ENCODE measurements at regions not wholly inside any gene's neighbourhood (a gene's known extent, or its start where the extent isn't known, plus 50 kb on each side); places are given as distances from the start of the nearest gene placed in this dataset.

GRCh38 chr10:27611744-27612550 is 107.8 kb downstream of the RAB18 start (continued):
- TF ChIP-seq CTCF (IDR thresholded peaks at IDR 0.05) (no peak), FOXM1 (IDR thresholded peaks at IDR 0.05; ENCODE audit: low read depth) (no peak), GABPA (IDR thresholded peaks at IDR 0.05; ENCODE audit: low read depth) (no peak), JUND (IDR thresholded peaks at IDR 0.05) (no peak), FOXJ3 (CRISPR knock-in tag; IDR thresholded peaks at IDR 0.05) (no peak)

GRCh38 chr10:27612551-27613035 is 108.5 kb downstream of the RAB18 start:
- H3K27ac ChIP-seq (ENCODE audit: low read depth in 2 of 2, low read length in 1 of 2): no peak overlapping the region
- TF ChIP-seq TAF1 (IDR thresholded peaks at IDR 0.05; ENCODE audit: borderline replicate concordance, low read depth, low read length) (no peak), JUND (IDR thresholded peaks at IDR 0.05) (no peak), GATA2 (CRISPR knock-in tag; IDR thresholded peaks at IDR 0.05) (no peak), SMC3 (IDR thresholded peaks at IDR 0.05; ENCODE audit: low read depth, low read length) (no peak), CTCF (IDR thresholded peaks at IDR 0.05) (no peak), TEAD4 (IDR thresholded peaks at IDR 0.05; ENCODE audit: borderline replicate concordance, insufficient read depth) (no peak)
- H3K9ac ChIP-seq: no peak overlapping the region
- POLR2A ChIA-PET: no interaction called here
- no peak overlapping the region for H3K4me3 ChIP-seq (ENCODE audit: low read depth in 2 of 2, low read length in 1 of 2)
- no peaks in the 10 kb centered on the region for H3K9me2 ChIP-seq
- WGBS (ENCODE audit: low lambda C conversion rate): 6% methylated on average over 6 of the region's 6 CpGs
- CTCF ChIA-PET: no interaction called here
- peaks cover 27% of the 10 kb centered on the region; the same call in 1 of the 2 replicates for H3K27me3 ChIP-seq (ENCODE audit: insufficient read depth)
- H3K79me2 ChIP-seq (ENCODE audit: insufficient read depth): no peaks in the 10 kb centered on the region
- DNase-seq: no peak
- H2AFZ ChIP-seq (ENCODE audit: low read depth): no peak overlapping the region
- no peaks in the 10 kb centered on the region for H3K4me1 ChIP-seq (ENCODE audit: control insufficient read depth in 1 of 2, insufficient read depth in 2 of 2, low read depth in 1 of 2, low read length in 1 of 2)
- H3K4me2 ChIP-seq: no peak overlapping the region
- no peaks in the 10 kb centered on the region for H3K36me3 ChIP-seq (replicated peaks in 1 of 2; ENCODE audit: control insufficient read depth in 1 of 2, insufficient read depth in 2 of 2, low read length in 1 of 2)
- no peaks in the 10 kb centered on the region for H3F3A ChIP-seq (replicated peaks; ENCODE audit: insufficient read depth)
- no peaks in the 10 kb centered on the region for H4K20me1 ChIP-seq (ENCODE audit: insufficient read depth)
- H3K9me3 ChIP-seq: no peaks in the 10 kb centered on the region

GRCh38 chr10:27614776-27615175 is 110.7 kb downstream of the RAB18 start:
- POLR2A ChIA-PET: no interaction called here
- TF ChIP-seq USF1 (IDR thresholded peaks at IDR 0.05; ENCODE audit: borderline replicate concordance, low read depth) (no peak), RCOR1 (IDR thresholded peaks at IDR 0.05; ENCODE audit: low read length) (no peak), NRF1 (IDR thresholded peaks at IDR 0.05; ENCODE audit: low read depth, low read length) (no peak), RFX5 (IDR thresholded peaks at IDR 0.05; ENCODE audit: low read length) (no peak), NFIC (IDR thresholded peaks at IDR 0.05; ENCODE audit: borderline replicate concordance) (no peak), EP300 (IDR thresholded peaks at IDR 0.05; ENCODE audit: borderline replicate concordance in 1 of 2, low read depth in 1 of 2, low read length in 1 of 2) (no peak), IRF3 (IDR thresholded peaks at IDR 0.05; ENCODE audit: low read depth, low read length) (no peak), TEAD4 (IDR thresholded peaks at IDR 0.05; ENCODE audit: borderline replicate concordance, insufficient read depth) (no peak), RAD21 (IDR thresholded peaks at IDR 0.05; ENCODE audit: low read length) (no peak), EZH2phosphoT487 (IDR thresholded peaks at IDR 0.05; ENCODE audit: borderline replicate concordance, low read depth) (no peak)

More at GRCh38 chr10:27614776-27615175, 110.7 kb downstream of the RAB18 start:
- no peak for DNase-seq
- H3K9ac ChIP-seq: no peak overlapping the region
- no peaks in the 10 kb centered on the region for H3K9me2 ChIP-seq
- H2AFZ ChIP-seq (ENCODE audit: low read depth): no peak overlapping the region
- WGBS (ENCODE audit: low lambda C conversion rate): 5% methylated on average over 6 of the region's 6 CpGs
- H3K4me1 ChIP-seq (ENCODE audit: control insufficient read depth in 1 of 2, insufficient read depth in 2 of 2, low read depth in 1 of 2, low read length in 1 of 2): no peaks in the 10 kb centered on the region
- H3K79me2 ChIP-seq (ENCODE audit: insufficient read depth): no peaks in the 10 kb centered on the region
- H3K4me2 ChIP-seq: no peak overlapping the region
- H3K9me3 ChIP-seq: no peaks in the 10 kb centered on the region
- H3K36me3 ChIP-seq (replicated peaks in 1 of 2; ENCODE audit: control insufficient read depth in 1 of 2, insufficient read depth in 2 of 2, low read length in 1 of 2): no peaks in the 10 kb centered on the region
- CTCF ChIA-PET: interaction anchor here (1.2 kb wide), 1 partner anchor 12 kb away, joined by 3 read pairs; no protein-coding TSS in a partner anchor
- no peaks in the 10 kb centered on the region for H3F3A ChIP-seq (replicated peaks; ENCODE audit: insufficient read depth)
- H4K20me1 ChIP-seq (ENCODE audit: insufficient read depth): no peaks in the 10 kb centered on the region
- peaks cover 42% of the 10 kb centered on the region; the same call in 1 of the 2 replicates for H3K27me3 ChIP-seq (ENCODE audit: insufficient read depth)
- H3K4me3 ChIP-seq (ENCODE audit: low read depth in 2 of 2, low read length in 1 of 2): no peak overlapping the region
- H3K27ac ChIP-seq (ENCODE audit: low read depth in 2 of 2, low read length in 1 of 2): no peak overlapping the region

Data from SK-N-SH (cell line).